ENCODE measurements at regions not wholly inside any gene's neighbourhood (a gene's known extent, or its start where the extent isn't known, plus 50 kb on each side); places are given as distances from the start of the nearest gene placed in this dataset.

DNA sequence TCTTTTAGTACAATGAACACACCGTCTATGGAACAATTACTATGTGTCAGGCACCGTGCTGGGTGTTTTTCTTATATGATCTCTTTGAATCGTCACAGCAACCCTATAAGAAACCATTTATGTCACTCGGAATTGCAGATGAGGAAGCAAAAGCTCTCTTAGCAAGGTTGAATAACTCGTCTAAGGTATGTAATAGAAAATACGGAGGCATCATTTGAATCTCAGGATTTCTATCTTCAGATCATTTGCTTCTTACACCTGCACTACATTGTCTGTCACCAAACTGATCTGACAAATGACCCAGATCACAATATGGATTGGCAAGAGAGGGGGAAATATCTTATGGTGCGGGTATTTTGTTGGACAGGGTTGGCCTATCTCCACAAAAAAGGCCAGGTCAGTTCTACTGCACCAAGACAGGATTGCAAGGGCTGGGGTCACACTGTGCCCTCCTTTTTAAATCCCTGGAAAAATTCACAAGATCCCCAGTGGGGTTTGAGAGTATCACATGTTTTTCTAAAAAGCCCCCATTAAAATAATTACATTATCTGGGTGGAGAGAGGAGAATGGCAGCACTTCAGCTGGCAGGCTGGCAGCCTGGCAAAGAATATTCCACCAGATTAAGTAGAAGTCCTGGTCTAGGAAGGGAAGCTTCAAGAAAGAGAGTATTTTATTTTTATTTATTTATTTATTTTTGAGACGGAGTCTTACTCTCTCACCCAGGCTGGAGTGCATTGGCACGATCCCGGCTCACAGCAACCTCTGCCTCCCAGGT is 110.7 kb upstream of the CLMP start:
- no peak for DNase-seq
- no TSS peak for BruUV-seq (replicated peaks)
- Mint-ChIP-seq H3K36me3 (ENCODE audit: insufficient read depth, unreplicated experiment) (no peaks in the 10 kb centered on the region), H3K9me3 (ENCODE audit: low read depth, unreplicated experiment) (no peaks in the 10 kb centered on the region), H3K4me1 (ENCODE audit: low read depth, unreplicated experiment) (no peaks in the 10 kb centered on the region), H3K4me3 (ENCODE audit: low read depth, unreplicated experiment) (no peak overlapping the region), H3K27me3 (ENCODE audit: unreplicated experiment) (peaks cover 36% of the 10 kb centered on the region), H3K27ac (ENCODE audit: unreplicated experiment) (no peak overlapping the region)
- TF ChIP-seq, protein P1, sequence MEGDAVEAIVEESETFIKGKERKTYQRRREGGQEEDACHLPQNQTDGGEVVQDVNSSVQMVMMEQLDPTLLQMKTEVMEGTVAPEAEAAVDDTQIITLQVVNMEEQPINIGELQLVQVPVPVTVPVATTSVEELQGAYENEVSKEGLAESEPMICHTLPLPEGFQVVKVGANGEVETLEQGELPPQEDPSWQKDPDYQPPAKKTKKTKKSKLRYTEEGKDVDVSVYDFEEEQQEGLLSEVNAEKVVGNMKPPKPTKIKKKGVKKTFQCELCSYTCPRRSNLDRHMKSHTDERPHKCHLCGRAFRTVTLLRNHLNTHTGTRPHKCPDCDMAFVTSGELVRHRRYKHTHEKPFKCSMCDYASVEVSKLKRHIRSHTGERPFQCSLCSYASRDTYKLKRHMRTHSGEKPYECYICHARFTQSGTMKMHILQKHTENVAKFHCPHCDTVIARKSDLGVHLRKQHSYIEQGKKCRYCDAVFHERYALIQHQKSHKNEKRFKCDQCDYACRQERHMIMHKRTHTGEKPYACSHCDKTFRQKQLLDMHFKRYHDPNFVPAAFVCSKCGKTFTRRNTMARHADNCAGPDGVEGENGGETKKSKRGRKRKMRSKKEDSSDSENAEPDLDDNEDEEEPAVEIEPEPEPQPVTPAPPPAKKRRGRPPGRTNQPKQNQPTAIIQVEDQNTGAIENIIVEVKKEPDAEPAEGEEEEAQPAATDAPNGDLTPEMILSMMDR (IDR thresholded peaks at IDR 0.05; ENCODE audit: unreplicated experiment), result no peak
- CTCF ChIA-PET, result no interaction called here
- intact Hi-C loops (cut with micrococcal nuclease; ENCODE audit: unreplicated experiment), result no loop called here

DNA sequence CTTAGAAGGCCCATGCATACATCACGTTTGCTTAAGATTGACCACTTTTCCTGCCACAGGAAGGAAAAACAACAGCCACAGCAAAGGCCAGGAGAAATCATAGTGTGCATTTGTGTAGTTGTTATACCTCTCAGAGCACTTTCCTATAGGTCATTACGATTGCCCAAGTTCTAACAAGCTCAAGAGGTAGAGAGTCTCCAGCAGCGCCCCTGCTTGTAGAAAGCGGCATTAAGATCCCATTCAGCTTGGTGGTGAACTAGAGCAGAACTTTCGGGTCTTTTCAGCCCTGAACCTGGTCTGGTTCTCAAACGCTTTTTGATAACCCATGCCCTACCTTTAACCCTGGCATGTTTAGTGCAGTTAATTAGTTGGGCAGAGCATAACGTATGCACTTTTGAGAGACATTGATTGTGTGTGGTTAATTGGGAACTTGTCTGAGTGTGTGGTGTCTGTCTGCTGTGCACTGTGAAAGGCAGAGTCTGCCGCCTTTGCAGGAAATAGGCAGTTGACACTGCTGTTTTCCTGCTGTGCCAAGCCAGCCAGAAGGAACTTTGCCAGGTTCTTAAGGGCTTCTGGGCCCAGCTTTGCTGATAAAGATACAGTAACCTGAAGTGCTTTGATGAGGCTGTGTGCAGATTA is 109.9 kb upstream of the CLMP start:
- Mint-ChIP-seq H3K27me3 (ENCODE audit: unreplicated experiment) (peaks cover 44% of the 10 kb centered on the region), H3K27ac (ENCODE audit: unreplicated experiment) (no peak overlapping the region), H3K4me3 (ENCODE audit: low read depth, unreplicated experiment) (no peak overlapping the region), H3K9me3 (ENCODE audit: low read depth, unreplicated experiment) (no peaks in the 10 kb centered on the region), H3K4me1 (ENCODE audit: low read depth, unreplicated experiment) (no peaks in the 10 kb centered on the region), H3K36me3 (ENCODE audit: insufficient read depth, unreplicated experiment) (no peaks in the 10 kb centered on the region)
- intact Hi-C loops (cut with micrococcal nuclease; ENCODE audit: unreplicated experiment), result no loop called here
- CTCF ChIA-PET, result interaction anchor here (0.5 kb wide), 1 partner anchor 129 kb away, joined by 8 read pairs; no protein-coding TSS in a partner anchor
- TF ChIP-seq, protein P1 (IDR thresholded peaks at IDR 0.05; ENCODE audit: unreplicated experiment), result no peak
- no peak for DNase-seq
- BruUV-seq (replicated peaks), result no TSS peak

DNA sequence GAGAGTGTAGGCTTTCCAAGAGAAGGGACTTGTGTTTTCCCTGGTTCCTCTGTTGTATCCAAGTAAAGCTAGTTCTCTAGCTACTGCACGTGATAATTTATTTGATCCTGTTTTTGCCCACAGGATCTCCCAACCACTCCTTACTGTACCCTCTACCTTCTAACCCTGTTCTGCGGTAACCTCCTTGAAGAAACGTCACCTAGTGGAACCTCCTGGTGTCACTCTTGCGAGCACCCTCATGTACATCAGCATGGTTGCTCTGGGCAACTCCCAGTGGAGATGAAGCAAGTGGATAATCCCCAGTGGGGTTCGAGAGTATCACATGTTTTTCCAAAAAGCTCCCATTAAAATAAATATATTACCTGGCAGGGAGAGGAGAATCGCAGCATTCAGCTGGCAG is 108.9 kb upstream of the CLMP start:
- Mint-ChIP-seq H3K27ac (ENCODE audit: unreplicated experiment) (no peak overlapping the region), H3K4me3 (ENCODE audit: low read depth, unreplicated experiment) (no peak overlapping the region), H3K4me1 (ENCODE audit: low read depth, unreplicated experiment) (no peaks in the 10 kb centered on the region), H3K27me3 (ENCODE audit: unreplicated experiment) (peaks cover 45% of the 10 kb centered on the region), H3K9me3 (ENCODE audit: low read depth, unreplicated experiment) (no peaks in the 10 kb centered on the region), H3K36me3 (ENCODE audit: insufficient read depth, unreplicated experiment) (no peaks in the 10 kb centered on the region)
- CTCF ChIA-PET, result no interaction called here
- no peak for DNase-seq
- no TSS peak for BruUV-seq (replicated peaks)
- TF ChIP-seq, protein P1 (IDR thresholded peaks at IDR 0.05; ENCODE audit: unreplicated experiment), result no peak
- intact Hi-C loops (cut with micrococcal nuclease; ENCODE audit: unreplicated experiment), result no loop called here

DNA sequence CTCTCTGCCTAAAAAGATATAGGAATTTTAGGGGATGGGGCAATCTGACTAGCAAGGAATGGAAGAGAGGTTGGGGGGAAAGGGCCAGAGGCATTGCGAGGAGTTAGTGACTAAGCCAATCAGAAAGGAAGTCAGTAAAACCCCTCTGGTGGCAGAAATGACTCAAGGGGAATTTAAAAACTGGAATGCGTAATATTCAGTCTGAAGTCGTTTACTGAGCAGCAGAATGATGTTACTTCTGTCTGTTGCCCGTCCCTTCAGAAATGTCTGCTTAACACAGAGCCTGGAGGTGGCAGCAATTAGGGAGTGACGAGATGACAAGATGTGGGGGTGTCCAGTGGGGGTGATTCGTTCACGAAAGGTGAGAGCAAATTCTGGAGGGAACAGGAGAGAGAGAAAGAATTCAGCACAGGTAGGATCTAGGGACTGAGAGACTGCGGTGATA is 107.7 kb upstream of the CLMP start:
- H3K4me1 Mint-ChIP-seq (ENCODE audit: low read depth, unreplicated experiment), result no peaks in the 10 kb centered on the region
- no peak overlapping the region for H3K27ac Mint-ChIP-seq (ENCODE audit: unreplicated experiment)
- intact Hi-C loops (cut with micrococcal nuclease; ENCODE audit: unreplicated experiment), result no loop called here
- no peaks in the 10 kb centered on the region for H3K36me3 Mint-ChIP-seq (ENCODE audit: insufficient read depth, unreplicated experiment)
- H3K4me3 Mint-ChIP-seq (ENCODE audit: low read depth, unreplicated experiment), result no peak overlapping the region
- peaks cover 45% of the 10 kb centered on the region for H3K27me3 Mint-ChIP-seq (ENCODE audit: unreplicated experiment)
- no TSS peak for BruUV-seq (replicated peaks)
- no peaks in the 10 kb centered on the region for H3K9me3 Mint-ChIP-seq (ENCODE audit: low read depth, unreplicated experiment)
- TF ChIP-seq, protein P1 (IDR thresholded peaks at IDR 0.05; ENCODE audit: unreplicated experiment), result no peak
- CTCF ChIA-PET, result no interaction called here
- DNase-seq, result no peak
